Vagina (tissue), 2 donors: ENCODE measurements at regions not wholly inside any gene's neighbourhood (a gene's known extent, or its start where the extent isn't known, plus 50 kb on each side); places are given as distances from the start of the nearest gene placed in this dataset.
"Not testable (repeated sequence)": the region's sequence is repeated elsewhere in the genome, so short reads cannot be mapped to it uniquely, and the experiment has no call there.

Experiments used
- DNase-seq, 2 donors: peaks; one replicate each; pipeline ENCODE4 v3.0.0-alpha.2; 2017; ENCODE audit errors: extremely low spot score in 2 of 2
- H3K27ac ChIP-seq: fragments of 200-600 bp; sonication (generic); one replicate; pipeline ENCODE4 v1.5.1; 2019
- H3K27me3 ChIP-seq: fragments of 200-600 bp; sonication (generic); one replicate; pipeline ENCODE4 v1.5.1; 2019
- H3K36me3 ChIP-seq, 2 donors: fragments of 200-600 bp; sonication (generic); one replicate each; pipeline ENCODE4 v1.5.1; 2017 to 2019
- H3K4me1 ChIP-seq: fragments of 200-600 bp; sonication (generic); one replicate; pipeline ENCODE4 v1.5.1; 2019
- H3K4me3 ChIP-seq, 2 donors: fragments of 200-600 bp; sonication (generic); 1 replicate in 1 of 2; 2 replicates in 1 of 2; pipeline ENCODE4 v1.5.1; 2016 to 2019
- H3K9me3 ChIP-seq: fragments of 200-600 bp; sonication (generic); one replicate; pipeline ENCODE4 v1.5.1; 2019
- CTCF ChIP-seq, 3 experiments: fragments of 450-650 bp in 2 of 3; fragments of 200-600 bp in 1 of 3; sonication (generic) in 1 of 3; IDR thresholded peaks; one replicate each; pipeline ENCODE4 v1.5.1; 2017 to 2019; ENCODE audit warnings: antibody characterized with exemption in 3 of 3, mild to moderate bottlenecking in 2 of 3, moderate library complexity in 2 of 3
- POLR2A ChIP-seq, 2 donors: fragments of 450-650 bp; IDR thresholded peaks; one replicate each; pipeline ENCODE4 v1.6.1; 2017; ENCODE audit warnings: antibody characterized with exemption in 2 of 2, mild to moderate bottlenecking in 2 of 2, moderate library complexity in 2 of 2
- POLR2AphosphoS5 ChIP-seq, 2 donors: sonication (generic); formaldehyde crosslinking; IDR thresholded peaks; one replicate each; pipeline ENCODE4 v1.9.0; 2017; ENCODE audit warnings: antibody characterized with exemption in 2 of 2, mild to moderate bottlenecking in 2 of 2, low read depth in 1 of 2; ENCODE audit not compliant: insufficient read depth in 1 of 2
- intact Hi-C: fragments of 100-400 bp; cut with DNase I; formaldehyde crosslinking; loops from one replicate; pipeline ENCODE4 v1.15.1; 2023

- H3K36me3 ChIP-seq: no peaks in the 10 kb centered on the region
- H3K27ac ChIP-seq: no peak overlapping the region
- no peak overlapping the region for H3K4me3 ChIP-seq
- intact Hi-C loops: no loop called here
- no peaks in the 10 kb centered on the region for H3K4me1 ChIP-seq
- DNase-seq: no peak
- no peaks in the 10 kb centered on the region for H3K27me3 ChIP-seq
- TF ChIP-seq POLR2AphosphoS5 (IDR thresholded peaks at IDR 0.05; ENCODE audit: insufficient read depth in 1 of 2, low read depth in 1 of 2) (no peak), CTCF (IDR thresholded peaks at IDR 0.05) (no peak), POLR2A (IDR thresholded peaks at IDR 0.05) (no peak)
- H3K9me3 ChIP-seq: no peaks in the 10 kb centered on the region
Measured at GRCh38 chr10:64762861-64763260, 1241.7 kb downstream of the REEP3 start.

GRCh38 chr10:64765498-64765897, 1244.3 kb downstream of the REEP3 start:
- TF ChIP-seq POLR2A (IDR thresholded peaks at IDR 0.05) (no peak), CTCF (IDR thresholded peaks at IDR 0.05) (no peak), POLR2AphosphoS5 (IDR thresholded peaks at IDR 0.05; ENCODE audit: insufficient read depth in 1 of 2, low read depth in 1 of 2) (no peak)
- no peaks in the 10 kb centered on the region for H3K27me3 ChIP-seq
- no peaks in the 10 kb centered on the region for H3K4me1 ChIP-seq
- H3K4me3 ChIP-seq: no peak overlapping the region
- no peaks in the 10 kb centered on the region for H3K36me3 ChIP-seq
- H3K27ac ChIP-seq: no peak overlapping the region
- intact Hi-C loops: no loop called here
- DNase-seq: no peak
- H3K9me3 ChIP-seq: no peaks in the 10 kb centered on the region

GRCh38 chr10:64771253-64772050, 1250.3 kb downstream of the REEP3 start:
- no peak overlapping the region for H3K27ac ChIP-seq
- H3K36me3 ChIP-seq: no peaks in the 10 kb centered on the region
- H3K27me3 ChIP-seq: no peaks in the 10 kb centered on the region
- intact Hi-C loops: no loop called here
- H3K4me3 ChIP-seq: no peak overlapping the region
- DNase-seq: no peak
- H3K9me3 ChIP-seq: no peaks in the 10 kb centered on the region
- H3K4me1 ChIP-seq: no peaks in the 10 kb centered on the region
- TF ChIP-seq CTCF (IDR thresholded peaks at IDR 0.05) (no peak), POLR2A (IDR thresholded peaks at IDR 0.05) (no peak), POLR2AphosphoS5 (IDR thresholded peaks at IDR 0.05; ENCODE audit: insufficient read depth in 1 of 2, low read depth in 1 of 2) (no peak)

- TF ChIP-seq CTCF (IDR thresholded peaks at IDR 0.05) (no peak), POLR2AphosphoS5 (IDR thresholded peaks at IDR 0.05; ENCODE audit: insufficient read depth in 1 of 2, low read depth in 1 of 2) (no peak), POLR2A (IDR thresholded peaks at IDR 0.05) (no peak)
- Histone ChIP-seq H3K4me3 (no peak overlapping the region), H3K27me3 (no peaks in the 10 kb centered on the region), H3K9me3 (no peaks in the 10 kb centered on the region), H3K36me3 (no peaks in the 10 kb centered on the region), H3K4me1 (no peaks in the 10 kb centered on the region), H3K27ac (no peak overlapping the region)
- no peak for DNase-seq
- intact Hi-C loops: no loop called here
Measured at GRCh38 chr10:64773357-64773756, 1252.2 kb downstream of the REEP3 start.

GRCh38 chr10:64784451-64784850, 1263.2 kb downstream of the REEP3 start:
- H3K4me1 ChIP-seq, H3K4me3 ChIP-seq, H3K27ac ChIP-seq, H3K9me3 ChIP-seq, H3K27me3 ChIP-seq, H3K36me3 ChIP-seq, intact Hi-C loops, DNase-seq: not testable (repeated sequence)
